Activated T-cell treated with anti-CD3 and anti-CD28 coated beads, Interleukin-2, amount 50 U/mL, for 1 hour (primary cell): ENCODE measurements at regions not wholly inside any gene's neighbourhood (a gene's known extent, or its start where the extent isn't known, plus 50 kb on each side); places are given as distances from the start of the nearest gene placed in this dataset.

ENCODE experiments used
- DNase-seq: peaks from one replicate; pipeline ENCODE4 v3.0.0-alpha.2; 2020

- DNase-seq, result no peak
These were observed 815.4 kb downstream of the SQOR start for GRCh38 chr15:46450112-46450809.

DNA sequence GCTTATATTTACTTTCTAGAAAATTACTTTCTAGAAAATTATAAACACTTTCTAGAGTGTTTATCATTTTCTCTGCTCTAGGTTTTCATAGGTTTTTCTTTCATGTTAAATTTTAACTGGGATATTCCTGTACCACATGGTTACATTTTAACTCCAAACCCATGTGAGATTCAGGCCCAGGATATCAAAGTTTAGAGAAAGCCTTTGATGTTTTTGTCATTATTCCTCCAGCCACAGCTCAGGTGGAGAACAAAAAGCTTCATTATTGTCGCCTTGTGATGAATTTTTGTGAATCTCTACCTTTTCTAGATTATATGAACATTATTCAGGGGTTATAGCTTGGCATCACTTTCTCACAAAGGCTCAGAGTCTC lies 816.0 kb downstream of the SQOR start:
- no peak for DNase-seq

- DNase-seq, result no peak
These were observed 817.5 kb downstream of the SQOR start for GRCh38 chr15:46452297-46452820.

- no peak for DNase-seq
These were observed 821.6 kb downstream of the SQOR start for GRCh38 chr15:46456456-46456855.

GRCh38 chr15:46460431-46461094 lies 825.7 kb downstream of the SQOR start:
- DNase-seq, result no peak

DNA sequence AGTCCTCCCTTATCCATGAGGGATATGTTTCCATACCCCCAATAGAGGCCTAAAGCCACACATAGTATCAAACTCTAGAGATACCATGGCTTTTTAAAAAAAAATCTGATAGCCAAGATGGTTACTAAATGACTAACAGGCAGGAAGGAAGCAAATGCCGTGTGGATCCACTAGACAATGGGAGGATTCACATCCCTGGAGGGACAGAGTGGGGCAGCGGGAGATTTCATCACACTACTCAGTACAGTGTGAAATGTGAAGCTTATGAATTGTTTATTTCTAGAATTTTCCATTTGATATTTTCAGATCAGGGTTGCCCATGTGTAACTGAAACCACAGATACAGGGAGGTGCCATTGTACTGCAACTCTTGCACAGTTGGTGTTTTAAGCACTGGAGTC lies 826.6 kb downstream of the SQOR start:
- no peak for DNase-seq

DNA sequence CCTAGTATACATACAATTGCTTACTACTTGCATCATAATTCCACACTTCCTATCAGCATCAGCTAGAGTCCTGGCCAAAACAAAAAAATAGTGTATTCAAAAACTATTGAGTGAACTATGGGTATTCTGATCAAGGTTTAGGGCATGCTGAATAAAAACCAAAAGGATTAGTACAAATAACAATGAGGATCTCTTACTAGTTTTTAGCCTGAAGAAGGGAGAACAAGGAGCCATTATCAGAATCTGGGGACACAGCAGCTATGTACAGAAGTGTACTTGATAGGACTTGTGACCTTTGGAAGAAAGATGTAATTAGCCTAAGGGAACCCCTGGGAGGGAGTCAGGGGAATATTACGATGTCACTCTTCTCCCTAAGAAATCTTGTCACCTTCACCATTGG lies 832.2 kb downstream of the SQOR start:
- no peak for DNase-seq

GRCh38 chr15:46471096-46471495 lies 836.3 kb downstream of the SQOR start:
- no peak for DNase-seq

GRCh38 chr15:46489276-46489675 lies 854.4 kb downstream of the SQOR start:
- DNase-seq, result no peak

DNA sequence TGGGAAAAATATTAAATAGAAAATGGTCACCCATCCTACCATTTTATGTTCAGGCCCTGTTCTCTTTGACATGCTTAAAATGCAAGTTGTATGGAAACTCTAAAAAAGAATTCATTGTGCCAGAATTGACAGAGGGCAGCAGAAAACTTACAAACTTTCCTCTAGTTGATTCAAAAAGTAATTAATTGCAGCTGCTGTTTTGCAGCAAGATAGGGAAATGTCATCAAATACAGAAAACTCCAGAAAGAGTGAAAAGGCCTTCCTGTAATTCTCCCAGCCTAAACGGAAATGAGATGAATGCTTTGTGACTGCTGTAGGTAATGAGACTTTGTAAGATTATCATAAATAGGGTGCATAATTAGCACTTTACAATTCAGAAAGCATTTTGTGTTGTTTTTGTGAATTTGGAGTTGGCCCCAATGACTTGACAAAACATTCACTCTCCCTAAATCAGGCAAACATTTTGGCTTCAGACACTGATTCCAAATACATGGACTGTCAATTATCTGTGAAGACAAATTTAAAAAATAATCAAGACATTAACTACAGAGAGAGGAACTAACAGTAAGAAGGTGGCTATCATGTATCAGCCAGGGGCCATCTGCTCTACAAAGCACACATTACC lies 861.8 kb downstream of the SQOR start:
- no peak for DNase-seq

DNA sequence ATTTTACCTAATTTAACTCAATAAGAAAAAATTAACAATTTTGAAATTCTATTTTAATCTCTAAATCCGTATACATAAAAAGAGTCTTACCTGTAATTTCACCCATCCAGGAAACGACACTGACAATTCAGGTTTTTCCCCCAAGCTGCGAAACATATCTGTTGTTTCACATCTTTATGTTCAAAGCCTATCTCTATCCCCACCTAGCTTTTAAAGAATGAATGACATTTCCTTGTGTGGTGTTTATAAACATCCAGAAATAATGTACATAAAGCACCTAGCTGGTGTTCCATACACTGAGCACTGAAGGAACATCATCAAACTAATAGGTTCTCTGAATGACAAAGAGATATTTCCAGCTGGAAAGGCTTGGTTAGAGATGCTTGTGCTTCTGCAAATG lies 867.8 kb downstream of the SQOR start:
- DNase-seq, result no peak

DNA sequence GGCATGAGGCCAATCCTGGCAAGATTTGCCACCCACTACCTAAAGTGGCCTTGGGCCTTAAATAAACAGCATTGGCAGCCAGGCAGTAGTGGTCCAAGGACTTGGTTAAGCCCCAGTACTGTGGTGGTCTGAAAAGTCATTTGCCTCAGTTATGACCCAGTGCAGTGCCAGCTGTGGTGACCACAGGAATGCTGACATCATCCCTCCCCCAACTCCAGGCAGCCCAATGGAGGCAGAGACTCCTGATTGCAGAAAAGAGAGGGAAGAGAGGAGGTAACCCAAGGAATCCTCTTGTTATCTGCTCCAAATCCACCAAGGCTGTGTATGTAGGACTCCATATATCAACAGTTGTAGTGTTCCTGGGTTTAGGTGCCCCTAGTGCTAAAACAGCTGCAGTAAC lies 883.6 kb downstream of the SQOR start:
- no peak for DNase-seq

DNA sequence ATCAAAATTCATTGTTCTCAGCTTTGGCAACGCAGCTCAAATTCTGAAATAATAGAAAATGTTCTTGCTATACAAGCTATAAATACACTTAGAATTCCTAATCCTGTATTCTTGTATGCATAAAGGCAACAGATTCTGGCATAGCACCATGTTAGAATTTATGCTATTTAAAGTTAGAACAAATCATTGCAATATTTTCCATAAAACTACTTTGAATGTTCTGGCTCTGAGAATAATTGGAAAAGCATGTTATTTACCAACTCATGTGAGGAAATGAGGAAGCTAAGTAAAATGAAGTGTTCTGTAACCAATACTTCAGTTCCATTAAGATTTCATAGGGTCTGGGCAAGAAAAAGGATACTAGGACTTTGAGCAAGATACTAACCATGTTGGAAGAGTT lies 888.9 kb downstream of the SQOR start:
- no peak for DNase-seq

GRCh38 chr15:46525984-46526725 lies 891.3 kb downstream of the SQOR start:
- no peak for DNase-seq

DNA sequence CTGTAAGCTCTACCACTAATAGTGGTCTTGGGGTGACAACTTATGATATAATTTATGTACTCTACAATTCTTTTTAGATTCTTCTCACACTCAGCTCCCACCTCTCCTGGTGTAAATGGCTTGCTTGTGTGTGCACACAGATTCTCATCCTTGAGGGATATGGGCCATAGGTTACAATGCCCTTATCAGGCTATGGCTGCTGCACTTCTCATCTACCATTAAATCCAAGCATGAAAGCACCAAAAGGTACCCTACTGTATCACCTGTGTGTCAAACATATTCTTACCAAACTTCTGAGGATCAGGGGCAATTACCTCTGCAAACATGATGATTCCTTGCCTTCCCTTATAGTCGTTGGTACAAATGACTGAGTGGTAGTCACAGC lies 891.9 kb downstream of the SQOR start:
- DNase-seq, result no peak

DNA sequence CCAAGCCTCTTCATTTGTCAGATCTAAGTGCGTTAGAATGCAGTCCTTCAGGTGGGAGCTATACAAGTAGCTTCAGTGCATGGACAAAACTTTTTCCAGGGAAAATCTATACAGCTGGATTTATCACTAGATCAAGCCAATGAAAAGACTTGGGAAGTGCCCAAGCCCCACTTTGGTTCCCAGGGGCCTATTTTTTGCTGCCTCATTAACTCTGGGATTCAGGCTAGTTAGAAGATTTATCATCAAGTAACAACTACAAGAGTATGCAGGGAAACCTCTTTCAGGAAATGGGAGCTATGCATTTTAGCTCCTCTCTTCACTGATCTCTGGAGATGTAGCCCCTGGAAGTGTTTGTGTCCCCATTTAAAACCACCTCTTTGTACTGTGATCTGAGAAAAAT lies 908.8 kb downstream of the SQOR start:
- no peak for DNase-seq

DNA sequence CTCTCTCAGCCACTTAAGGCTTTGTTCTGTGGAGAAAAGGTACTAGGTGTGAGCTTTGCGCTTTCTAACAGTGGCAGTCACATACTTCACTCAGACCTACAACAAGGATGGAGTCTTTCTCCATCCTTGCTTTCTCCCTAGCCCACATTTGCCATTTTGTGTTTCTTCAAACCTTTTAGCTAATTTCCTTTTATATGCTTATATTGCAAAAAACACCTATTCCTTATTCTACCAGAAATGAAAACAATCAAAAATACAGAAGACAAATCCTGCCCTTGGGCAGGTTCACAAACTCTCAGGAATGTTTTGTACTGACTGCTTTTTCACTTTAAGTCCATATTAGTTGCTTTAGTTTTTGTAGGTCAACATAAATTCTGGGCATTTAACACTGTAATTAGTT lies 914.2 kb downstream of the SQOR start:
- DNase-seq, result no peak

GRCh38 chr15:46552316-46552715 lies 917.5 kb downstream of the SQOR start:
- no peak for DNase-seq

DNA sequence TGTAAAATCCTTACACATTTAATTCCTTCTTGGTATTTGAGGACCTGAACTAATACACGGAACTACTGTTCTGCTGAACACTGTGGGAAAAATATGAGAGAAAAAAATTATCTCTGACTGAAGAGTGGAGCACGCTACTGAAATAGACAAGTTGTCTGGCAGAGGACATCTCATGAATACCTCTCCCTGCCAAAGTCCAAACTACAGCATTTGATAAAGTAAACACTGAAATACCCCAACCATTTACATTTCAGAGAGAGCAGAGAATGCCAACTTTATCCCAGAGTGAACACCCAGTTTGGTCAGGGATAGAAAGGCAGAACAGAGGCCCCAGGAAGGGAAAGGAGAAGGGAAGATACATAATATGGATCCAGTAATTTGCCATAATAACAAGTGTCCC lies 920.7 kb downstream of the SQOR start:
- no peak for DNase-seq

DNA sequence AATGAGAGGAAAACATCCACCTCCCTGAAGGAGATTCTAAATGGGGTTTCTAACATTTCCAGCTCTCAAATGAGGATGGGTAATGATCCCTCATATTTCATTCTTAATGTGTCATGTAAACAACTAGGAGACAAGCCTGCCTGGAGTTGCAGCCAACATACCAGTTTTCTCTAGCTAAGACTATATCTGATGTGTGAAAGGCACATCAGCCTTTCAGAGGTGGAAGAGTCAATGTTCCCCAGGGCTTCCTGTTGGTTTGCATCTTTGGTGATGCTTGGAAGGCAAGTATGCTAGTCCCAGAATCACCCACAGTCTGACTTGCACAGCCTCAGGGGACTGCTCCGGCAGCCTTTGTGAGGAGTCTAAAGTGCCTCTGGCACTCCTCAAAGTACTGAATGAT lies 921.2 kb downstream of the SQOR start:
- DNase-seq, result no peak

- no peak for DNase-seq
These were observed 921.9 kb downstream of the SQOR start for GRCh38 chr15:46556559-46557379.

- DNase-seq, result no peak
These were observed 933.1 kb downstream of the SQOR start for GRCh38 chr15:46567968-46568367.

DNA sequence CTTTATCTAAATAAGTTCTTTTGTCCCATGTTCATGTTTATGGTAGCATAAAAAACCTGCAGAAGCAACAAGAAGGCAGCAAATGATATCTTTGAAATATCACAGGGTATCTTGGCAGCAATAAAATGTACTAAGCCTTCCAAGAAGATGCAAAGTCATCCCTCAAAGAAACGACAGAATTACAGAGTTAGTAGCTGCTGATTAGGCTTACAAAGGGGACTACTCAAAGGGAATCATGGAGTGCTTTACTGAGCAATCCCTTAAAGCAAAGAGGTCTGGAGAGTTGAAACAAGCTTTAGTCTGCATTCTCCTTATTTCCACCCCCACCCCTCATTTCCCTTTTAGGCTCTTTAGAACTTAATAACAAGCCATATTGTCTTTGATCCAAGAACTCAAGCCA lies 935.0 kb downstream of the SQOR start:
- DNase-seq, result no peak
